Endothelial cell of umbilical vein (primary cell): ENCODE measurements at regions not wholly inside any gene's neighbourhood (a gene's known extent, or its start where the extent isn't known, plus 50 kb on each side); places are given as distances from the start of the nearest gene placed in this dataset.

ENCODE experiments used
- BruUV-seq: library from RNA; stranded (reverse); fragments of 400-500 nt; replicated peaks from 2 replicates; lab custom pipeline; 2021; lab: Mats Ljungman, UMichigan
- CTCF ChIA-PET: fragments of 300-600, 350-600 bp; sonication (Branson Sonifier 250); formaldehyde crosslinking; loops from one replicate; lab custom pipeline; 2021; ENCODE audit warnings: antibody characterized with exemption, inconsistent platforms; lab: Charles Lee
- POLR2A ChIA-PET: fragments of 300-600, 350-600 bp; sonication (Branson Sonifier 250); formaldehyde crosslinking; loops from one replicate; lab custom pipeline; 2021; ENCODE audit warnings: antibody characterized with exemption, inconsistent platforms; lab: Charles Lee
- DNase-seq: peaks from one replicate; pipeline ENCODE4 v3.0.0-alpha.2; 2011; ENCODE audit warnings: low read depth, low spot score
- FAIRE-seq: peaks from 2 replicates; lab custom pipeline; 2011; peaks lifted over from hg19 to GRCh38; lab: Jason Lieb, UNC
- H2AFZ ChIP-seq: 2 replicates; pipeline ENCODE4 v1.6.0; 2012; ENCODE audit warnings: low read depth, low read length, control low read depth, inconsistent platforms
- H3K27ac ChIP-seq: 2 replicates; pipeline ENCODE4 v1.5.1; 2011; ENCODE audit warnings: low read depth, mild to moderate bottlenecking, control low read depth, low read length, moderate library complexity; ENCODE audit not compliant: insufficient read depth
- H3K27me3 ChIP-seq, 2 experiments: 2 replicates each; pipeline versions ENCODE4 v1.6.0 to v1.6.1; 2011; ENCODE audit warnings: low read length in 2 of 2, mixed read lengths in 1 of 2; ENCODE audit not compliant: control insufficient read depth in 2 of 2, insufficient read depth in 2 of 2
- H3K36me3 ChIP-seq, 2 experiments: 2 replicates in 1 of 2; 3 replicates in 1 of 2; pipeline ENCODE4 v1.5.1; 2011; ENCODE audit warnings: low read length in 2 of 2, mild to moderate bottlenecking in 1 of 2, moderate library complexity in 1 of 2; ENCODE audit not compliant: control insufficient read depth in 2 of 2, insufficient read depth in 2 of 2; ENCODE audit errors: extremely low read depth in 1 of 2
- H3K4me1 ChIP-seq: 3 replicates; pipeline ENCODE4 v1.5.1; 2011; ENCODE audit warnings: mild to moderate bottlenecking, low read length; ENCODE audit not compliant: control insufficient read depth, insufficient read depth; ENCODE audit errors: extremely low read depth
- H3K4me2 ChIP-seq: 2 replicates; pipeline ENCODE4 v1.6.1; 2011; ENCODE audit warnings: low read length, control low read depth, mixed read lengths; ENCODE audit not compliant: insufficient read depth
- H3K4me3 ChIP-seq, 3 experiments: fragments of 200-600 bp in 1 of 3; sonication (generic), shearing (Covaris generic) in 1 of 3; replicated peaks in 1 of 3; 2 replicates each; pipeline ENCODE4 v1.5.1; 2011 to 2016; ENCODE audit warnings: control low read depth in 3 of 3, low read length in 3 of 3, mild to moderate bottlenecking in 2 of 3, inconsistent platforms in 1 of 3, low read depth in 1 of 3, moderate library complexity in 1 of 3; ENCODE audit not compliant: insufficient read depth in 1 of 3
- H3K79me2 ChIP-seq: 2 replicates; pipeline ENCODE4 v1.6.0; 2012; ENCODE audit warnings: low read length, inconsistent platforms; ENCODE audit not compliant: control insufficient read depth, insufficient read depth
- H3K9ac ChIP-seq: replicated peaks from 2 replicates; pipeline ENCODE3; 2011; ENCODE audit warnings: low read length, control low read depth; ENCODE audit not compliant: insufficient read depth; ENCODE audit errors: extremely low read depth
- H3K9me1 ChIP-seq: replicated peaks from 3 replicates; pipeline ENCODE4 v1.6.0; 2011; ENCODE audit warnings: mild to moderate bottlenecking, low read length; ENCODE audit not compliant: control insufficient read depth, insufficient read depth; ENCODE audit errors: extremely low read depth
- H3K9me3 ChIP-seq: replicated peaks from 2 replicates; pipeline ENCODE4 v1.5.1; 2012; ENCODE audit warnings: low read length, inconsistent platforms; ENCODE audit not compliant: control insufficient read depth, insufficient read depth
- H4K20me1 ChIP-seq: replicated peaks from 2 replicates; pipeline ENCODE3; 2011; ENCODE audit warnings: mild to moderate bottlenecking, low read length; ENCODE audit not compliant: control insufficient read depth, insufficient read depth; ENCODE audit errors: extremely low read depth
- EZH2 ChIP-seq: IDR thresholded peaks from 2 replicates; pipeline ENCODE4 v1.6.1; 2012; ENCODE audit warnings: borderline replicate concordance, low read depth, mild to moderate bottlenecking, moderate library complexity, low read length, inconsistent platforms; ENCODE audit not compliant: severe bottlenecking
- FOS ChIP-seq: IDR thresholded peaks from 2 replicates; pipeline ENCODE4 v1.6.1; 2011; ENCODE audit warnings: mild to moderate bottlenecking, low read length, moderate library complexity, borderline replicate concordance; ENCODE audit not compliant: insufficient read depth
- GATA2 ChIP-seq: IDR thresholded peaks from 2 replicates; pipeline ENCODE4 v1.7.0; 2011; ENCODE audit warnings: low read depth, mild to moderate bottlenecking, moderate library complexity, mixed read lengths, low read length; ENCODE audit not compliant: insufficient read length, insufficient read depth
- JUN ChIP-seq: IDR thresholded peaks from 2 replicates; pipeline ENCODE4 v1.6.1; 2011; ENCODE audit warnings: borderline replicate concordance, low read depth; ENCODE audit not compliant: insufficient read length, insufficient read depth
- MYC ChIP-seq: IDR thresholded peaks from one replicate; pipeline ENCODE4 v1.6.1; 2011; ENCODE audit warnings: mild to moderate bottlenecking, low read depth, low read length
- POLR2A ChIP-seq: IDR thresholded peaks from 2 replicates; pipeline ENCODE4 v1.6.1; 2012; ENCODE audit warnings: low read depth, mild to moderate bottlenecking, control low read depth, low read length
- POLR2AphosphoS5 ChIP-seq: IDR thresholded peaks from 2 replicates; pipeline ENCODE4 v1.6.1; 2012; ENCODE audit warnings: low read depth, mild to moderate bottlenecking, control low read depth, low read length, moderate library complexity; ENCODE audit not compliant: insufficient read depth
- dilution Hi-C: fragments of 300-500 bp; cut with MboI; formaldehyde crosslinking; loops from one replicate; pipeline ENCODE4 v1.15.0; 2019; ENCODE audit warnings: low sequenced_read_pairs; ENCODE audit not compliant: extremely low pct_ligation_motif_present
- intact Hi-C: fragments of 100-400 bp; cut with micrococcal nuclease; formaldehyde crosslinking; loops from one replicate; pipeline ENCODE4 v1.10.0; 2022
- TF ChIP-seq, protein P1 (sequence below): IDR thresholded peaks from 2 replicates; pipeline ENCODE4 v1.6.1; 2011; ENCODE audit not compliant: insufficient read depth, insufficient read length
- TF ChIP-seq, protein P2 (sequence below), 2 donors: IDR thresholded peaks; 1 replicate in 1 of 2; 2 replicates in 1 of 2; pipeline ENCODE4 v1.5.1; 2011; ENCODE audit warnings: low read length in 2 of 2, mild to moderate bottlenecking in 2 of 2, moderate library complexity in 2 of 2, control low read depth in 1 of 2, inconsistent platforms in 1 of 2, low read depth in 1 of 2; ENCODE audit not compliant: insufficient read depth in 1 of 2; ENCODE audit errors: extremely low read depth in 1 of 2

DNA sequence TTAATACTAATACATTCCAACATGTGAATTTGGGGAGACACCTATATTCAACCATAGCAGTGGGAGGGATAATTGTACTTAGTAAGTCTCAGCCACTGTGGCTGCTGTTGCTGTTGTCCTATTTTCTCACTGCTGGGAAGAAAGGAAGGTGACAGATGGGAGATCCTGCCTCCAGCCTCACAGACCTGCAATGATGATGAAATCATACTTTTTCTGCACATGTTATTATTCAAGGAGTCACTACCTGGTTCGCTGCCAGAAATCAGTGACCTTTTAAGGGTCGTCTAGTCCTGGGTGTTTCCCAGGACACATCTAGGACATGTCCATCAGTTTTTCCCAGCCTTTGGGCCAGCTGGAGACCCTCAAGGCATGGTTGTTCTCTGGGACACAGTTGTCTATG is 106.2 kb upstream of the RPH3A start:
- Histone ChIP-seq H3K9me1 (no peaks in the 10 kb centered on the region), H4K20me1 (no peaks in the 10 kb centered on the region), H3K4me3 (no peak overlapping the region), H3K27me3 (no peaks in the 10 kb centered on the region), H3K4me1 (no peaks in the 10 kb centered on the region), H3K9ac (no peak overlapping the region), H3K79me2 (no peaks in the 10 kb centered on the region), H3K27ac (no peak overlapping the region), H3K4me2 (no peak overlapping the region), H3K9me3 (no peaks in the 10 kb centered on the region), H2AFZ (no peak overlapping the region), H3K36me3 (no peaks in the 10 kb centered on the region)
- no peak for FAIRE-seq
- ChIA-PET CTCF (no interaction called here), POLR2A (no interaction called here)
- BruUV-seq: no TSS peak
- TF ChIP-seq POLR2AphosphoS5: no peak
- TF ChIP-seq, protein P1, sequence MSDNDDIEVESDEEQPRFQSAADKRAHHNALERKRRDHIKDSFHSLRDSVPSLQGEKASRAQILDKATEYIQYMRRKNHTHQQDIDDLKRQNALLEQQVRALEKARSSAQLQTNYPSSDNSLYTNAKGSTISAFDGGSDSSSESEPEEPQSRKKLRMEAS: no peak
- TF ChIP-seq MYC: no peak
- no peak for TF ChIP-seq JUN
- no peak for TF ChIP-seq FOS
- TF ChIP-seq, protein P2, sequence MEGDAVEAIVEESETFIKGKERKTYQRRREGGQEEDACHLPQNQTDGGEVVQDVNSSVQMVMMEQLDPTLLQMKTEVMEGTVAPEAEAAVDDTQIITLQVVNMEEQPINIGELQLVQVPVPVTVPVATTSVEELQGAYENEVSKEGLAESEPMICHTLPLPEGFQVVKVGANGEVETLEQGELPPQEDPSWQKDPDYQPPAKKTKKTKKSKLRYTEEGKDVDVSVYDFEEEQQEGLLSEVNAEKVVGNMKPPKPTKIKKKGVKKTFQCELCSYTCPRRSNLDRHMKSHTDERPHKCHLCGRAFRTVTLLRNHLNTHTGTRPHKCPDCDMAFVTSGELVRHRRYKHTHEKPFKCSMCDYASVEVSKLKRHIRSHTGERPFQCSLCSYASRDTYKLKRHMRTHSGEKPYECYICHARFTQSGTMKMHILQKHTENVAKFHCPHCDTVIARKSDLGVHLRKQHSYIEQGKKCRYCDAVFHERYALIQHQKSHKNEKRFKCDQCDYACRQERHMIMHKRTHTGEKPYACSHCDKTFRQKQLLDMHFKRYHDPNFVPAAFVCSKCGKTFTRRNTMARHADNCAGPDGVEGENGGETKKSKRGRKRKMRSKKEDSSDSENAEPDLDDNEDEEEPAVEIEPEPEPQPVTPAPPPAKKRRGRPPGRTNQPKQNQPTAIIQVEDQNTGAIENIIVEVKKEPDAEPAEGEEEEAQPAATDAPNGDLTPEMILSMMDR (IDR thresholded peaks at IDR 0.05; ENCODE audit: extremely low read depth in 1 of 2, insufficient read depth in 1 of 2, low read depth in 1 of 2, low read length in 2 of 2): no peak
- no peak for DNase-seq
- intact Hi-C loops (no loop called here), dilution Hi-C loops (no loop called here)

DNA sequence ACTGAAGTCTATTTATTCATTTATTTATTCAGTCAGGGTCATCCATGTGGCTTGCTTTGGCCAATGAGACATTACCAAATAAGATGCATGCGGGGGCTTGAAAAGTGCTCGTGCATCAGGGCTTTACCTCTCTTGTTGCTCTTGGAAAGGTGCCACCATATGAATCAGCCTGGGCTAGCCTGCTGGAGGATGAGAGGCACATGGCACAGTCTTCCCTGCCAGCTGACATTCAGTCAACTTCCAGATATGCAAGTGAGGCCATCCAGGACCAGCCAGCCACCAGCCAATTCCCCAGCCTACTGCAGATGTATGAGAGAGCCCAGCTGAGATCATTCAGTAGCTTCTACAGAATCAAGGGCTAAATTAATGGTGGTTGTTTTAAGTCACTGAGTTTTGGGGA is 105.2 kb upstream of the RPH3A start:
- Histone ChIP-seq H3K4me3 (no peak overlapping the region), H3K4me2 (no peak overlapping the region), H3K36me3 (no peaks in the 10 kb centered on the region), H2AFZ (no peak overlapping the region), H3K4me1 (no peaks in the 10 kb centered on the region), H3K79me2 (no peaks in the 10 kb centered on the region), H3K9me3 (no peaks in the 10 kb centered on the region), H3K9me1 (no peaks in the 10 kb centered on the region), H3K27ac (no peak overlapping the region), H4K20me1 (no peaks in the 10 kb centered on the region), H3K27me3 (no peaks in the 10 kb centered on the region), H3K9ac (no peak overlapping the region)
- TF ChIP-seq JUN (no peak), POLR2AphosphoS5 (no peak), EZH2 (no peak), GATA2 (no peak), POLR2A (no peak)
- TF ChIP-seq, protein P2 (IDR thresholded peaks at IDR 0.05; ENCODE audit: extremely low read depth in 1 of 2, insufficient read depth in 1 of 2, low read depth in 1 of 2, low read length in 2 of 2): no peak
- TF ChIP-seq, protein P1: no peak
- ChIA-PET CTCF (no interaction called here), POLR2A (no interaction called here)
- dilution Hi-C loops: no loop called here
- intact Hi-C loops: no loop called here
- peak; percentile 4 for DNase-seq
- FAIRE-seq: no peak
- BruUV-seq: no TSS peak
